ENCODE measurements at regions not wholly inside any gene's neighbourhood (a gene's known extent, or its start where the extent isn't known, plus 50 kb on each side); places are given as distances from the start of the nearest gene placed in this dataset.

- in situ Hi-C loops (cut with HindIII; ENCODE audit: low pct_unique_long_range_greater_than_20kb, low sequenced_read_pairs): no loop called here
- DNase-seq (ENCODE audit: low read depth, low spot score): no peak
Observed at GRCh38 chr14:49016381-49016780, 569.8 kb downstream of the RPS29 start.

- DNase-seq (ENCODE audit: low read depth, low spot score): no peak
- in situ Hi-C loops (cut with HindIII; ENCODE audit: low pct_unique_long_range_greater_than_20kb, low sequenced_read_pairs): no loop called here
Observed at GRCh38 chr14:49014476-49014875, 571.7 kb downstream of the RPS29 start.

- in situ Hi-C loops (cut with HindIII; ENCODE audit: low pct_unique_long_range_greater_than_20kb, low sequenced_read_pairs): no loop called here
- no peak for DNase-seq (ENCODE audit: low read depth, low spot score)
Observed at GRCh38 chr14:49008363-49008762, 577.8 kb downstream of the RPS29 start.

GRCh38 chr14:48991141-48991540, 595.0 kb downstream of the RPS29 start:
- in situ Hi-C loops (cut with HindIII; ENCODE audit: low pct_unique_long_range_greater_than_20kb, low sequenced_read_pairs): no loop called here
- DNase-seq (ENCODE audit: low read depth, low spot score): no peak

GRCh38 chr14:48983351-48983888, 602.8 kb downstream of the RPS29 start:
- no peak for DNase-seq (ENCODE audit: low read depth, low spot score)
- in situ Hi-C loops (cut with HindIII; ENCODE audit: low pct_unique_long_range_greater_than_20kb, low sequenced_read_pairs): no loop called here

- DNase-seq (ENCODE audit: low read depth, low spot score): peak; percentile 2
- in situ Hi-C loops (cut with HindIII; ENCODE audit: low pct_unique_long_range_greater_than_20kb, low sequenced_read_pairs): no loop called here
Observed at GRCh38 chr14:48974994-48975393, 611.2 kb downstream of the RPS29 start.

- DNase-seq (ENCODE audit: low read depth, low spot score): no peak
- in situ Hi-C loops (cut with HindIII; ENCODE audit: low pct_unique_long_range_greater_than_20kb, low sequenced_read_pairs): no loop called here
Observed at GRCh38 chr14:48973151-48973550, 613.0 kb downstream of the RPS29 start.

- DNase-seq (ENCODE audit: low read depth, low spot score): no peak
- in situ Hi-C loops (cut with HindIII; ENCODE audit: low pct_unique_long_range_greater_than_20kb, low sequenced_read_pairs): no loop called here
Observed at GRCh38 chr14:48970943-48971342, 615.2 kb downstream of the RPS29 start.

- in situ Hi-C loops (cut with HindIII; ENCODE audit: low pct_unique_long_range_greater_than_20kb, low sequenced_read_pairs): no loop called here
- DNase-seq (ENCODE audit: low read depth, low spot score): no peak
Observed at GRCh38 chr14:48967419-48967818, 618.8 kb downstream of the RPS29 start.

- in situ Hi-C loops (cut with HindIII; ENCODE audit: low pct_unique_long_range_greater_than_20kb, low sequenced_read_pairs): no loop called here
- no peak for DNase-seq (ENCODE audit: low read depth, low spot score)
Observed at GRCh38 chr14:48963231-48963790, 622.9 kb downstream of the RPS29 start.

- DNase-seq (ENCODE audit: low read depth, low spot score): no peak
- in situ Hi-C loops (cut with HindIII; ENCODE audit: low pct_unique_long_range_greater_than_20kb, low sequenced_read_pairs): no loop called here
Observed at GRCh38 chr14:48957486-48957885, 628.7 kb downstream of the RPS29 start.

- in situ Hi-C loops (cut with HindIII; ENCODE audit: low pct_unique_long_range_greater_than_20kb, low sequenced_read_pairs): no loop called here
- DNase-seq (ENCODE audit: low read depth, low spot score): no peak
Observed at GRCh38 chr14:48955857-48956256, 630.3 kb downstream of the RPS29 start.

- no peak for DNase-seq (ENCODE audit: low read depth, low spot score)
- in situ Hi-C loops (cut with HindIII; ENCODE audit: low pct_unique_long_range_greater_than_20kb, low sequenced_read_pairs): no loop called here
Observed at GRCh38 chr14:48954446-48954845, 631.7 kb downstream of the RPS29 start.

- DNase-seq (ENCODE audit: low read depth, low spot score): no peak
- in situ Hi-C loops (cut with HindIII; ENCODE audit: low pct_unique_long_range_greater_than_20kb, low sequenced_read_pairs): no loop called here
Observed at GRCh38 chr14:48944809-48945208, 641.4 kb downstream of the RPS29 start.

- in situ Hi-C loops (cut with HindIII; ENCODE audit: low pct_unique_long_range_greater_than_20kb, low sequenced_read_pairs): no loop called here
- DNase-seq (ENCODE audit: low read depth, low spot score): no peak
Observed at GRCh38 chr14:48943913-48944312, 642.3 kb downstream of the RPS29 start.

GRCh38 chr14:48937541-48938195, 648.5 kb downstream of the RPS29 start:
- in situ Hi-C loops (cut with HindIII; ENCODE audit: low pct_unique_long_range_greater_than_20kb, low sequenced_read_pairs): no loop called here
- no peak for DNase-seq (ENCODE audit: low read depth, low spot score)

- DNase-seq (ENCODE audit: low read depth, low spot score): no peak
- in situ Hi-C loops (cut with HindIII; ENCODE audit: low pct_unique_long_range_greater_than_20kb, low sequenced_read_pairs): no loop called here
Observed at GRCh38 chr14:48936849-48937248, 649.3 kb downstream of the RPS29 start.

- in situ Hi-C loops (cut with HindIII; ENCODE audit: low pct_unique_long_range_greater_than_20kb, low sequenced_read_pairs): no loop called here
- DNase-seq (ENCODE audit: low read depth, low spot score): no peak
Observed at GRCh38 chr14:48936362-48936761, 649.8 kb downstream of the RPS29 start.

GRCh38 chr14:48925184-48925583, 661.0 kb downstream of the RPS29 start:
- no peak for DNase-seq (ENCODE audit: low read depth, low spot score)
- in situ Hi-C loops (cut with HindIII; ENCODE audit: low pct_unique_long_range_greater_than_20kb, low sequenced_read_pairs): no loop called here
